ENCODE measurements at regions not wholly inside any gene's neighbourhood (a gene's known extent, or its start where the extent isn't known, plus 50 kb on each side); places are given as distances from the start of the nearest gene placed in this dataset.

DNA sequence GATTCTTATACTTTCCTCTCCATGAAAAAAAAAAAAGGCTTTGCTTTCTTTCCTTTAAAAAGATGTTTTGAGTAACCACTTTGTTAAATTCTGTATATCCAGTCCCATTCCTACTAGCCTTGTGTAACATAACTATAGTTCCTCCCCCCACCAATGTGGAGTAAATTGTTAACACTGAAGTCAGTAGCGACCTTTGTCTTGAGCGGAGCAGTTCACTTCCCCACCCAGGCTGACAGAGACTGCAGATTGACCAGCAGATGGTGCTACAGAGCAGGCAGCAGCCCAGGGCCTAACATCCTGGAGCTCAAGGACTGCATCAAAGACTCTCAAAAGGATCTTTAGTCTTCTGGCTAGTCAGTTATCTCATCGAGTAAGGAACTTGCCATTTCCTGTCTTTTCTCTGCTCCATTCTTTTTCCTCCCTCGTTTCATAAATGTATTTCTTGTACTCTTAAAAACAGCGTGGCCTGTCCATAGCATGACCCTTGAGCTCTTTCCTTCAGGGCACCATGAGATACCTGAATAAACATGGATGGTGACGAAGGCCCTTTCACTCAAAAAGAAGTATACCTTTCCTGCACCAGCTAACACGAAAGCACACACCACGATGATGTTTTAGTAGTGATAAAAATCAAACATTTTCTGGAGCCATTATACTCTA is 503.5 kb upstream of the PKN2 start:
- DNase-seq, result no peak

DNA sequence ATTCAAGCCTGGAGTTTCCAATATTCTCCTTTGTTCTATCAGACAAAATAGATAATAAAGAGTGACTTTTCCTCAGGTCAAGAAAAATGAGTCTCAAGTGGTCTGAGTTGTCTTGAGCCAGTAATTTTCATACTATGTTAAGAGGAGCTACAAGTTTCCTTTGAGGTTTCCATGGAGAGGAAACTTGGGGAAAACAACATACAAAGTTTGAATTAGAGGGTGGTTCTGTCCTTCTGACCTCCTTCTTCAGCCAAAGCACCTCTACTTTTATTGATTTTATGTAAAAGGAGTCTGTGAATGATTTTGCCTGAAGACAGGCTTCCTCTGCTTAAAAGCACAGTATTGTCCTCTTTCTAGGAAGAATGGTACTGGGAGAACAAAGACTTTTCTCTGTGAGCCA is 497.2 kb upstream of the PKN2 start:
- no peak for DNase-seq

DNA sequence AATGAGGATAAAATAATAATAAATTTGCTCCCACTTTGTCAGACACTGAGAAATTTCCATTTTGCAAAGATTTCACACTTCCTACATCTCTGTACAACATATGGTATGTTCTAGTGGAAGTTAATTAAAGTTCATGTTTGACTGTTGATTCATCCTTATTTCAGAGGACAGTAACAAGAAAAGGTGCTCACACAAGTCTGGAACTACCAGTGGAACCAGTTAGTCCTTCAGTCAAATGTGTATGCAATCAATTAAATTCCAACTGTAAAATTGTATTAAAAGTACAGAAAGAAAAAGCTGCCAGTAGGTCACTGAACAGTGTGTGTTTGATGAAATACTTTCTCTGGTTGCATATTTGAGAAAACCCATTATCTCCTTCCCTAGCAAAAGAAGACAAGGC is 496.0 kb upstream of the PKN2 start:
- no peak for DNase-seq

DNA sequence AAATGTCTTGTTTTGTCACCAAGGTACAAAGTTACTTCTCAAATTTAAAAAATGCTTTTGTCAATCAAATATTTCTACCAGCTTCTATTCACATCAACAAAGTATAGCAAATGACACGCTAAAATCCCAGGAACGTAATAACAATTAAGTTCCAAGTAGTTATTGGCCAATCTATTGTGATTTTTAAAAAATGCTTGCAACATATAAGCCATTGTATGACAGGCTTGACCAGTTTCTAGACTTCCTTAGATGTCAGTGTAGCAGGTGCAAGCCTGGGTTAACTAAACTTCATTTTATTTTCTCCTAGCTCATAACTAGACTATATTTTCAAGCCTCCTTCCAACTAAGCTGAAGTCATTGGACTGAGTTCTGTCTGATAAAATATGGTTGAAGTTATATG is 494.5 kb upstream of the PKN2 start:
- no peak for DNase-seq

DNA sequence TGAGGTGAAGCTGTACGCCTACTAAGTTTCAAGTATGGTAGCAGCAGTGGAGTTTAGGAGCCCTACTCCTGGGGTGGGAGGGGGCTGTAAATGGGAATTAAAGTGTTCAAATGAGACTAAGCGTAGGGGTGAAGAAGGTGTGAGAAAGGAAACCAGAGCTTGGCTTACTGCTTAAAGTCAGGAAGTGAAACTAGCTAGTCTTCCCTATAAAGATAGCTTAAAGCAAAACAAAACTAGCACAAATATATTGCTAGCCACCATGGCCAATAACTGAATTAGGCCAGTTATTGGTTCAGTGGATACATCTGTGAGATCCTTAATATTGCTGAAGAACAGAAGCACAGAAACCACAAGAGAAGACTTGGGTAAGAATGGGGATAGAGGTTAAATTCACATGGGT is 492.2 kb upstream of the PKN2 start:
- DNase-seq, result no peak

DNA sequence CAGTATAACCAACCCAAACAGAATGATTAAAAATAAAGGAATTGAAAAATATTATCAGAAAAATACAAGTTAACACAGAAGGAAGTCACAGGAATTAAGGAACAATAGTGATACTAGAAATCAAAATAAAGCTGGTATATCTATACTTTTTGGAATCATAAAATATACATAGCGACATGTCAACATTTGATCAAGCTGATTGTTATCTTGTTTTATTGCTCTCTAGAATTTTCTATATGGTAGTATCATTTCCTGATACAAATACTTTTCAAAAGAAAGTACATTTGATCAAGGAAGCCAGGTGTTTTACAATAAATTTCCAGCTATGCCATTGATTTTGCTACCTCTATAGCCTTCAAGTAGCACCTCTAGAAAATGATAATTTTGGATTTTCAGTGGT is 489.5 kb upstream of the PKN2 start:
- no peak for DNase-seq

DNA sequence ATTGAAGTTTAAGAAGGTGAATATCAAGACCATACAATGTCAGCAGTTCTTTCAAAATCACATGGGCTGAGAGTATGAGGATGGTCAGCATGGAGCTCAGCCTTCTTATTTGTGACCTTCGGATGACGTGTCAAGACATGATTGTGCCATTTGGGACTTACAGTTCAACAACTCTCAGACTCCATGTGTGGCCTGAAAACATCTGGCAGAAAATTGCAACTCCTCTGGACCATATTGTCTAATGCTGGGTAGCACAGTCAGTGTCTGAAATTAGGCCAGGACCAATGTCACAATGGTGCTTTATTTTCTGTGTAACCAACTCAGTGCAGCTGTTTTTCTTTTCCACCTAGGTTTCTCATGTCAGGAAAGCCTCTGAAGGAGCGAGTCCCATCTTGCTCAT is 483.5 kb upstream of the PKN2 start:
- no peak for DNase-seq

DNA sequence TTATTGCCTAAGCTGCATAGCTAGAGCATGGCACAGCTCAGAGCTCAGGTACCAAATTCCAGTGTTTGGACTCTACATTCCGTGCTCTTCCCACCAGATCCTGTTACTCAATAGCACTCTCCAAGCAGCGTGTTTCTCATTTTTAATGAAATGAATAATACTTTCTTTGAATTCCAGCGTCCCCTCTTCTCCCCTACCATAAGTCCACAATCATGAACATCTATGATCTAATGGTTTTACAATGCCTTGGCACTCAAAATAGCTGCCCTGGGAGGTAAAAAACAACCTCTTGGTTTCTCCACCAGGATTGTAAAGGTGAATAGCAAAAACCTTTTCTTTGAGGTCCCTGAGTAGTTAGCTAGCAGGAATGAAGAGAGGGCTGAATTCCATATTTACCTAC is 480.0 kb upstream of the PKN2 start:
- DNase-seq, result no peak

DNA sequence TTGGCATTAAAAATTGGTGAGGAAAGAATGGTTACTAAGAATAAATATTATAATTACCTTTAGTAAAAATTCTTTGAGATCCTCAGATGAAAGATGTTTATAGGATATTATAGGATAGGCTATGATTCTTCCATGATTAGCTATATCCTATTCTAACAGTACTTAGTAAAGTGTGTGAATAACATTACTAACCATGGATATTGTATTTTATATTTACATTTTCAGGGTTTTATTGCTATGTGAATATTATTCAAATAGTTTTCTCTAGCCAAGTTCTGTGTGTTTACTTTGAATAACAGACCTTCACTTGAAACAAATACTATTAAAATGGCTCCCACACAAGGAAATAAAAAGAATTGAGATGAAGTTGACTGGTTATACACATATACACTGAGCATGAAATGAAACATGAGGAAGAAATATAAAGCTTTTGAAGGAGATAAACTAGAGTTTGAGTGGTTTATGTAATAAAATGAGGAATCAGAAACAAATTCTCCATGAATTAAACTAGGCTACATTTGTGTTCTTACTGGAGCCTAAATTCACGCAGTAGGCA is 479.4 kb upstream of the PKN2 start:
- no peak for DNase-seq

DNA sequence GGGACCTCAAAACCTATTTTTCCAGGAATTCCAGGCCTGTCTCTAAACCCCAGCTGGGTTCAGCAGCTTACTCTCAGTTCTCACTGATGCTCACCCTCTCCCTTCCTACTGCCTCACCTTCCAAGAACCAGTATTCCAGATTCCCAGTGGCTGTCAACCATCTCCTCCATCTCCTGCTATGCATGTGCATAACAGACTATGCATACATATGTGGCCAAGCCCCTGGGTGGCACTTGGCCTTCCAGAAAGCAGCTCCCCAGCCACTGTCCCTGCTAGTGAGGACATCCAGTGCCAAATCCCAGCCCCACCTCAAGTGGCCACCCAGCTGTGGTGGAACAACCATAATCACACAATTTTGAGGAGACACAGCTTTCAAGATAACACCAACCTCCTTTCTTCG is 475.7 kb upstream of the PKN2 start:
- DNase-seq, result no peak

DNA sequence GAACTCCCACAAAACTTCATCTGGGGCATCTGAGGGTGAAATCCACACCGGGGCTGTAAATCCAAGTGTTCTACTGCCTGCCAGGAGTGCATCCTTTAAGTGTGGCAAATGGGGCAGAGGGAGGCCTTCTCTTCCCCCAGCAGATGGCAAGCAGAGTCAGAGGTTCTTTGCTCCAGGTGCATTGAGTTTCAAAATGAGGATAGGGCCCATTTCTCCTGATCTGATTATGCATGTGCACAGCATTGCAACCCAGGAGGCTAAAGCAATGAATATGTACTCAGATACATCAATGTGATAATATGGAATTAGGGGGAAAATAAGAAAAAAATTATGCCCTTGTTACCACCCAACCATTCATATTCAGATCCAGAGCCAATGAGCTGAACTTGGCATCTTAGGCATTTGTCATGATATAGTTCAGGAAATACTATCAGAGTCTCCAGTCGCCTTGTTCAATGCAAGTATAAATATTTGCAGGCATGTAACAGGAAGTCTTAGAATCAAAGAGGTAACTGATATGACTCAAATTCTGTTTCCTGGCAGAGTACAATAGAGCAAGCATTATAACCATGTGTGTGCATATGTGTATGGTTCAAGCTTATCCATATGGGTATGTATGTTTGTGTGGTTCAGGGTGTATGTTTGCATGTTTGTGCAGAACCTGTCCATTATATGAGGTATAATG is 473.8 kb upstream of the PKN2 start:
- no peak for DNase-seq

DNA sequence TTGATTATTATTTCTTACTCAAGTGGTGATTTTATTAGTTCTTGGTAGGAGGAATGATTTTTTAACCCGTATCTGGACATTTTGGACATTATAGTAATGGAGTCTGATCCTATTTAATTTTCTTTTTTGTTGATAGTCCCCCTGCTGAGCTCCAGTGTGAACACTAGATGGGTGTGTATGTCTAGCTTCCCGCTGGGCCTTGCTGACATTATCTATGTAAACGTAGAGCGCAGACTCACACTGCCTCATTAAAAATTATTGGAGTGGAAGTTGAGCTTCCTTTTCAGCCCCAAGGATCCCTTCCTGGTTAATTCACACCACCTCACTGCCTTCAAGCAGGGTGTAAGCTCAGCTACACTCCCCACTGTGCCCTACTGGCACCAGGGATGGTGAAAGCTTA is 467.6 kb upstream of the PKN2 start:
- no peak for DNase-seq

DNA sequence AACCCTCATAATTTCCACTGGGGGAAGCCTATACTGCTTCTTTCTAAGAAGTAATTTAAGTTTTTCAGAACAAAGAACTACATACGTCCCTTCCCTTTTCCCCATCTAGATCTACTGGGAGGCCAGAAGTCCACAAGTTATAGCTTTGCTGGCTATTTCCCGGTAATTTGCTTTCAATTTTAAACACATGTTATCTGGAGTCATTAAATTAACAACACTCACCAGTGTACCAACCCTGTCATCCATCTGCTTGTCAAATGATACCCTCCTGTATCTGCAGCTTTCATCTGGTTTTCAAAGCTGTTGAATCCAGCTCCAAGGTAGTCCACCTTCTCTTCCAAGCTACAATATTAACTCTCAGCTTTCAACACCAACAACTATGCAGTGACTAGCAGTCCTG is 466.7 kb upstream of the PKN2 start:
- DNase-seq, result no peak

DNA sequence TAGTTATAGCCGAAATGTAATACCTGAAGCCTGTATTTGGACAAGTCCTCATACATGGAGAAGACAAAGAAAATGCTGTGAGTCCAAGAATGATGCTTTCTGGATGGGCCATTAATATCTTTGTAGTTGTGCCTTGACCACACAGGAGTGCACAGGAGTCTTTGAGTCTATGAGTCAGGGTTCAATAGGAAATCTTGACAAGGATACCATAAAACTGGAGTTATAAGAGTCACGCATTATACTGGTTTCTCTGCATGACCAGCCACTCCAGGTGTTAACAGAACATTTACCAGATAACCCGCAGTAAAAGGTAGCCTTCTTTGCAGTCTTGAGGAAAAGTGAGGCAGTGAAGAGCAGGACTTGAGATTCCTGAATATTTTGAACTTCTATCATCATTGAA is 464.6 kb upstream of the PKN2 start:
- DNase-seq, result no peak

DNA sequence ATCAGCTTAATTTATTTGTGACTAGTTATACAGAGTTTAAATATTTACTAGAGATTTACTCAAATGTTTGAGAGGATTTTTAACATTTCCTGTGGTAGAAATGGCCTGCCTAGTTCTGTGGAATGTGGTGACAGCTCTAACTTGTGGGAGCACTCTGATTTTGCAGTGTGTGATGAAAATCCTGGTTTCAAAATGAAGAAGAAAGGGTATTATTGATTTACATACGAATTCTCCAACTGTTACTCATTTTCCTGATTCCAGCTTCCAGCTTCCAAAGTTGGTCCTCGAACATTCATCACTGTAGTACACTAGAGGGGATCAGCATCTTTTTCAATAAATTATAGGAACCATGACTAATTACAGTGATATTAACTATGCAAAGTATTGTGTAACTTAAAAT is 462.7 kb upstream of the PKN2 start:
- no peak for DNase-seq

DNA sequence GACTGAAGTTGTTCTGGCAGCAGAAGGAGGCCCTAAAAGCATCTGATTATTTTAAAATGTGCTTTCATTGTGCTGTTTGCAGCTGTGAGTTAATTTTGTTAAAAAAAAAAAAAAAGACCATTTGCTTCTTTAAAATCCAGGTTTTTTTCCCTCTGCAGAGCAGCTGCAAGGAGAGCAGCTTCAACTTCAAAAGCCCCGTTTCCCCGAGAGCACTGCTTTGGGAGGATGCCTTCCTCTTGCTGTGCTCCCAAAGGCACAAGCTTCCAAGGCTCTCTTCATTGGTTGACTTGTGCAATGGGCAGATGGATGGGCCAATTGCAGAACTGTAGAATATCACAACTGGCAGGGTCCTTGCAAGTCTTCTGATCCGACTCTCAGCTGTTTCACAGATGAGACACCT is 459.2 kb upstream of the PKN2 start:
- no peak for DNase-seq

DNA sequence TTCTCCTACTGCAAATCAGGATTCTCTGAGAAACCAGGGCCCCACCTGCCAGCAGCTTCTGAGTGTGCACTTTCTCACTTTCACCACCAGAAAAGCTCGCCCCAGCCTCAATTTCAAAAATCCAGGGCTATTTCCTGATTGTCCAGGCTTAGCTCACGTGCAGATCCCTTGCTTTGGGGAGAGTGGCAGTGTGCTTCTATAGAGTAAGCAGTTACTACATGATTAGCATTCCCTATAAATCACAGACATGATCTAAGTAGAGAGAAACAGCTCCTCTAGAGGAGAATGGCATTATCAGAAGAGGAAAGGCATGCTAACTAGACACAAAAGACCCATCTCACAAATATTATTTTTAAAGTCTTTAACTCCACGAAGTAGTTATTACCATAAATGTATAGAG is 456.0 kb upstream of the PKN2 start:
- no peak for DNase-seq

DNA sequence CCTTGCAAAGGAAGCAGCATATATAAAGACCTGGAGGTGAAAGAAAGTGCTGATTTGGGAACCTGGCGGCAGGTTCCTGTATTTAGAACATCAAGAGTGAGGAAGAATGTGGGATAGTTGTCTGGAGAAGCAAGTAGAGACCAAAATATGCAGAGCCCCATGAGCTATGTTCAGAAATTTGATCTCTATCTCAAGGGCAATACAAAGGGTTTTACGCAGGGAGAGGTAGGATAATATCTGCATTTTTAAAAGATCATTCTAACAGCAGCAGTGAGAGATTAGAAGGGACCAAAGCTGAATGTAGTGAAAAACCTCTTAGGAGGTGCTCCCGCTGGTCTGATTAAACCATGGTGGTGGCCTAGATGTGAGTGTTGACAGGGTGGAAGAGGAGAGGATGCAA is 453.9 kb upstream of the PKN2 start:
- no peak for DNase-seq

DNA sequence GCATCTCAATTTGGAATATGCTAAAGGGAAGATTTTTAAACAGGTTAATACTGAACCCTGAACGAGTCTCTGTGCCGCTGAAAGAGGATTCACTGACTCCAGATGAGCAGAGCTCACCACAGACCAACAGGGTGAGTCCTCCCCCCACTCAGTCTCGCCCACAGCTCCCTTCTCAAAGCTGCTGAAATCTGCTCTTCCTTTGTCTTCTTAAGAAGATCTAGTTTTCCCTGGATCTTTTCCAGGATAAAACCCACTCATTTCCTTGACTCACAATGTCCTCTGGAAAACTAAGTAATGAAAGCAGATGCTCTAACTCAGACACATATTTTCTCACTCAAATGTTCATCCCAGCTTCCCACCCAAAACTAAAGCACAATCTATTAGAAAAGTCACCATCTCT is 447.0 kb upstream of the PKN2 start:
- no peak for DNase-seq

DNA sequence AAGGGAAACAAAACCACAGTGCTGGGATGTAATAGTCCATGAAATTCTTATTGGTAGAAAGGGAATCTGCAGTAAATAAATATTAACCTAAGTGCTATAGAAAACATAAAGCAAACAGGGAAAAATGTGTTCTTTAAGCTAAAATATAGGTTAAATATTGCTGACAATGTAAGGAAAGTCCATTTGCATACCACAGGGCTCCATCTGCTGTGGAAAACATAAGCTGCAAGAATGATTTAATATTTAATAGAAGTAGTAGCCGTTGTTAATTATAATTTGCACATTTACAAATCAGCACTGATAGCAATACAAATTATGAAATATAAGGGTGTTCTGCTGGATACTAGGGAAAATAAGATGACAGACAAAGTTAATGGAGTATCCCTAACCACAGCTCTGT is 444.9 kb upstream of the PKN2 start:
- no peak for DNase-seq

DNA sequence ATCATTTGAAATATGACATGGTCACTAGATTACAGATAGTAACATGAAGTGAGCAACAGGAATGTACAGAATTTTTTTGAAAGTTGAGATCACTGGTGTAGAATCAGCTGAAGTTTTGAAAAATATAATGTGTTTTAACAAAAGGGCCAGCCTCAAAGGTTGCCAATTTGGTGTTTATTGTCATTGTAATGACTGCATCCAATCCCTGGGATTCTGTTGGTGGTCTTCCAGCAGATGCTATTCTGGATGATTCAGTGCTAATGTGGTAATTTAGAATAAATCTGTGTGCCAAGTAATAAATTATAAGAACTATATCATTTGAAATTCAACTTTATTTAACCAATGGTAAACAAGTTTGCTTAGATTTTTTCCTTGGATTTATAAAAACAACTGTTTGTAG is 436.4 kb upstream of the PKN2 start:
- no peak for DNase-seq

DNA sequence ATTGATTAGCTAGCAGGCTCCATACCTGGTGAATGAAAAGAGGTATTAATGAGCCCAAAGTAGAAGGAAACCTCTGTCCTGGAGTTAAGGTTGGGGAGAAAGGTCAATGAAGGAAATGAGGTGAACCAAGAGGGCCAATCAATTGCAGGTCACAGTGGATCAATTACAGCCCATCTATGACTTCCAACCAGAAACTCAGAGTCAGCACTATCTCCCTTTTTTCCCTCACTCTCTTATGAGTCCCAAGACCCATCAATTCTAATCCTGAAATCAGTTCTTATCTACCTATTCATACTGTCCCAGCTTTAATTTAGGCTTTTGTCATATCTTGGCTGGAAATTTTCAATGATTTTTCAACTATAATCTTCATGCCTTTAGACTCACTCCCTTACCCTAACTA is 433.2 kb upstream of the PKN2 start:
- DNase-seq, result no peak

DNA sequence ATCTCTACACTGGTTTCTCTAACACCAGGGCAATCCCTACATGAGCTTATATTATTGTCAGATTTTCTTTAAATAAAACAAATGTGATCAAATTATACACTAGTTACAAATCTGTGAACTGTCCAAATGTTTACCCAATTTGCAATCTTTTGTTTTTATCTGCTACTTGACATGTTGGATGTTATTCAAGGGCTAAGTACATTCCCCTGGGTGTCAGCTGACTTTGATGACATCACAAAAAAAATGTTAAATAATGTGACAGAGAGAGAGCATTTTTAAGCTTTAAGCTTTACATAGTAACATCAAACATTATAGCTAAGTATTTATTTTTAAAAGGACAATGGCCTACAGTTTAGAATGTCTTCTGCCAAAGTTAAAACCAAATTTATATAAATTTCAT is 431.3 kb upstream of the PKN2 start:
- DNase-seq, result no peak

DNA sequence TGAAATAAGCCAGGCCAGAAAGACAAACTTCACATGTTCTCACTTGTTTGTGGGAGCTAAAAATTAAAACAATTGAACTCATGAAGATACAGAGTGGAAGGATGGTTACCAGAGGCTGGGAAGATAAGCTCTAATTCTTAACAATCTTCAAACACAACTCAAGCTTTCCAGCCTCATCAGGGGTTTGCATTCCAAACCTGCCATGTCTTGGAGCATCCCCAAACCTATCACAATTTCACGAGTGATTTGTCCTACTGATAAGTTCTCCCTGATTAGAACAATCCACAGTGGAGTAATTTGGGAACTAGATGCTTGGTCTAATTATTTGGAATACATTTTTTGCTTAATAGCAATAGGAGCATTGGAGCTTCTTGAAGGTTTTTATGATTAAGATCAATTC is 418.5 kb upstream of the PKN2 start:
- no peak for DNase-seq

DNA sequence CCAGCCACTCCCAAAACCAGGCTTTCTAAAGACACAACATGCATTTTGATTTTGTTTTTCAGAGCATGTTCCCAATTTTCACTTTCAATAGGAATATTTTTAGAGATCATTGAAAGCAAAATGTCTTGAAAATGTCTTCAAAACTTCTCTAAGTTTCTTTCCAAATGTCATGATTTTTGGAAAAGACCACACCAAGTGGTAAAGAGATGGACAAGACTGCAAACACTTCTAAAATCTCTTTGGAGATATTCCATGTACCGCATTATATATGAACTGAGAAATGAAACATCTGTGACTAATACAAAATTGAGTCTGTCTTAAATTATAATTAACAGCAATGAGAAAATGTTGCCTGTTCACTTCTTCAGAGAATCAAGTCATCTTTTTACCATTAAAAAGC is 418.0 kb upstream of the PKN2 start:
- DNase-seq, result no peak

All from activated CD4-positive, CD25-positive, alpha-beta regulatory T cell (primary cell).